ENCODE measurements at regions not wholly inside any gene's neighbourhood (a gene's known extent, or its start where the extent isn't known, plus 50 kb on each side); places are given as distances from the start of the nearest gene placed in this dataset.
A peak's percentile ranks its signal among the peaks of the same experiment; 100 is the strongest.

DNA sequence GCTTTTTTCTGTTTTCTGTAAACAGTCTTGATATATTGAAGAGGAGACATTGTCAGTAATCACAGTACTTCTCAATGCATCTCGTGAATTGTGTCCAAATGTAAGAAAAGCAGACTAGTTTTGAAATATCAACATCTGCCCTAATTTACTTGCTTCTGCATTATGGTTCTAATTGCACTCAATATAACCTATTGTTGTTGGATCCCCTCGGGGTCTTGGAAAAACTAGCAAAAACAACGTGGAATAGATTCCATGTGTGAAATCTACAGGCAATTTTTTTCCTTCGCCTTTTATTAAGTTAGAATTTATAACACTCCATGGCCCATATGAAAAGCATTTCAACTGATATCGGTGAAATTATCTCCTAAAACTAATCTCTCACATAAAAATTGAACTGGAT, 236.5 kb downstream of the TTLL7 start:
- no peaks in the 10 kb centered on the region for H3K79me2 ChIP-seq (ENCODE audit: low read depth)
- no peak overlapping the region for H3K27ac ChIP-seq
- TF ChIP-seq CTCF (IDR thresholded peaks at IDR 0.05) (no peak), EZH2phosphoT487 (IDR thresholded peaks at IDR 0.05) (no peak), EZH2 (IDR thresholded peaks at IDR 0.05) (no peak)
- no peaks in the 10 kb centered on the region for H3K36me3 Mint-ChIP-seq
- H3K27me3 Mint-ChIP-seq (ENCODE audit: insufficient read depth, low read depth) = no peaks in the 10 kb centered on the region
- no peak overlapping the region for H3K4me3 Mint-ChIP-seq
- H3K4me1 ChIP-seq = peaks cover 67% of the 10 kb centered on the region
- H3K36me3 ChIP-seq = no peaks in the 10 kb centered on the region
- no peak for DNase-seq (ENCODE audit: low spot score)
- H3K4me2 ChIP-seq = peak overlapping the region; percentile 19
- H3K9me3 Mint-ChIP-seq = no peaks in the 10 kb centered on the region
- no peak overlapping the region for H3K4me3 ChIP-seq
- no peak overlapping the region for H2AFZ ChIP-seq (replicated peaks)
- peaks cover 25% of the 10 kb centered on the region for H3F3A ChIP-seq (ENCODE audit: low read depth)
- H3K27ac Mint-ChIP-seq = no peak overlapping the region
- peaks cover 61% of the 10 kb centered on the region for H3K4me1 Mint-ChIP-seq
- no peaks in the 10 kb centered on the region for H3K27me3 ChIP-seq
- H3K9ac ChIP-seq = no peak overlapping the region
- no peaks in the 10 kb centered on the region for H4K20me1 ChIP-seq (ENCODE audit: low read depth)
- H3K9me3 ChIP-seq (ENCODE audit: low read depth) = no peaks in the 10 kb centered on the region

DNA sequence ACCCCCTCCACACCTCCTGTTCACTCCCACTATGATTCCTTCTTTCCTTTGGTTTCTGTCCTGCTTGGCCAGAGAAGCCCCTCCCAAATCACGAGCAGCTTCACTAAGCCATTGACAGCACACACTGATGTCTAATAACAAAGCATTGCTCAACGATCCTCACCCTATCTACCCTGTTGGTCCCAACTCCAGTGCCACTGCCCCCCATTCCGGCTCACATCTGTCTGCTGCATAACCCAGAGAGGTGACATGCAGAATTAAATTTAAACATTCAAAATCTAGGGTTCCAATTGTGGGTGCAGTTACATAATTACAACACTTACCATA, 236.9 kb downstream of the TTLL7 start:
- H3K27ac ChIP-seq = no peak overlapping the region
- H3K36me3 ChIP-seq = no peaks in the 10 kb centered on the region
- peak overlapping the region; percentile 19 for H3K4me2 ChIP-seq
- no peaks in the 10 kb centered on the region for H3K27me3 Mint-ChIP-seq (ENCODE audit: insufficient read depth, low read depth)
- no peaks in the 10 kb centered on the region for H3K9me3 Mint-ChIP-seq
- H3K36me3 Mint-ChIP-seq = no peaks in the 10 kb centered on the region
- peaks cover 61% of the 10 kb centered on the region for H3K4me1 Mint-ChIP-seq
- no peak overlapping the region for H3K9ac ChIP-seq
- DNase-seq (ENCODE audit: low spot score) = no peak
- H3K9me3 ChIP-seq (ENCODE audit: low read depth) = no peaks in the 10 kb centered on the region
- H3K27ac Mint-ChIP-seq = peak overlapping the region; percentile 5
- H4K20me1 ChIP-seq (ENCODE audit: low read depth) = no peaks in the 10 kb centered on the region
- no peak overlapping the region for H2AFZ ChIP-seq (replicated peaks)
- no peak for TF ChIP-seq CTCF (IDR thresholded peaks at IDR 0.05)
- TF ChIP-seq EZH2 (IDR thresholded peaks at IDR 0.05) = no peak
- TF ChIP-seq EZH2phosphoT487 (IDR thresholded peaks at IDR 0.05) = no peak
- H3K4me1 ChIP-seq = peaks cover 67% of the 10 kb centered on the region
- no peak overlapping the region for H3K4me3 ChIP-seq
- peaks cover 25% of the 10 kb centered on the region for H3F3A ChIP-seq (ENCODE audit: low read depth)
- H3K27me3 ChIP-seq = no peaks in the 10 kb centered on the region
- H3K79me2 ChIP-seq (ENCODE audit: low read depth) = no peaks in the 10 kb centered on the region
- H3K4me3 Mint-ChIP-seq = no peak overlapping the region

DNA sequence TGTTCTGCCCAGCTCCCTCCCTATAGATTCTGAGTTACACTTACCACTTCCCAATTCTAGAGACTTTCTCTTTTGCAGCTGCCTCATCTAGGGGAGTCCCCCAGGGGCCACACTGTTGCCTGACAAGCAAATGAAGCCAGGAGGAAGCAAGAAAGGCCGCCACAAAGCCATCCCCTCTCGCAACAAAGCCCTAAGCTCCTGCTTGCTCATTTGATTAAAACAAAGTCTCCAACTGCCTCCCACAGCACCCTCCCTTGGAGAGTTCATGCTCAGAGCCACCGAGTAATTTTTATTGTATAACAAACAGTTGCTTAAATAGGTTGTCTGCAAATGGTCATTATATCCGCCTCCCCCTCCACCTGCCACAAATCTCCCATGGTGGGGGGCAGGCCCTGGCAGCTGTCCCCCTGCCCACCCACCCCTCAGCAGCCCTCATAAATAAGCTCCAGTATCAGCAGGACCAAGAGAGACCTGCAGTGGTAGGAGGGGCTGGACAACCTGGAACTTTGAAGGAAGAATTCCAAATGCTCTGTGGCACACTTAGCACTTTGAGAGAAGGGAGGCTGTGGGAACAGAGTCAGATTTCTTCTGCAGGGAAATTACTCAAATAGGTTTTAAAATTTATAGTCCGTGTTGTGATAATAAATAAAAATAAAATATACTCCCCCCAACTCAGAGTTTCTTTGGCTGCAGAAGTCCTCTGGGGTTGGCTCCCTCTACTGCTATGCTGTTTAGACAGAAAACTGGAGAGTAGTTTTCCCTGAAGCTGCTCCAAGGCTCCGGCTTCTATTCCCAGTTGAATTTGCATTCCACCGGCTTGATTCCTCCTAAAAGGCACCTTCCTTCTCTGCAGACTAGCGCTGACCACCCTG, 237.5 kb downstream of the TTLL7 start:
- Mint-ChIP-seq H3K4me3 (no peak overlapping the region), H3K9me3 (no peaks in the 10 kb centered on the region), H3K27me3 (ENCODE audit: insufficient read depth, low read depth) (no peaks in the 10 kb centered on the region), H3K27ac (peak overlapping the region; percentile 5), H3K4me1 (peaks cover 58% of the 10 kb centered on the region), H3K36me3 (no peaks in the 10 kb centered on the region)
- Histone ChIP-seq H3K79me2 (ENCODE audit: low read depth) (no peaks in the 10 kb centered on the region), H3K27me3 (no peaks in the 10 kb centered on the region), H4K20me1 (ENCODE audit: low read depth) (no peaks in the 10 kb centered on the region), H3F3A (ENCODE audit: low read depth) (peaks cover 25% of the 10 kb centered on the region), H3K9ac (no peak overlapping the region), H2AFZ (replicated peaks) (no peak overlapping the region), H3K9me3 (ENCODE audit: low read depth) (no peaks in the 10 kb centered on the region), H3K27ac (no peak overlapping the region), H3K36me3 (no peaks in the 10 kb centered on the region), H3K4me2 (peak overlapping the region; percentile 19), H3K4me1 (peaks cover 64% of the 10 kb centered on the region), H3K4me3 (no peak overlapping the region)
- no peak for TF ChIP-seq CTCF (IDR thresholded peaks at IDR 0.05)
- TF ChIP-seq EZH2phosphoT487 (IDR thresholded peaks at IDR 0.05) = no peak
- TF ChIP-seq EZH2 (IDR thresholded peaks at IDR 0.05) = no peak
- DNase-seq (ENCODE audit: low spot score) = peak; percentile 33
